ENCODE measurements at regions not wholly inside any gene's neighbourhood (a gene's known extent, or its start where the extent isn't known, plus 50 kb on each side); places are given as distances from the start of the nearest gene placed in this dataset.

DNA sequence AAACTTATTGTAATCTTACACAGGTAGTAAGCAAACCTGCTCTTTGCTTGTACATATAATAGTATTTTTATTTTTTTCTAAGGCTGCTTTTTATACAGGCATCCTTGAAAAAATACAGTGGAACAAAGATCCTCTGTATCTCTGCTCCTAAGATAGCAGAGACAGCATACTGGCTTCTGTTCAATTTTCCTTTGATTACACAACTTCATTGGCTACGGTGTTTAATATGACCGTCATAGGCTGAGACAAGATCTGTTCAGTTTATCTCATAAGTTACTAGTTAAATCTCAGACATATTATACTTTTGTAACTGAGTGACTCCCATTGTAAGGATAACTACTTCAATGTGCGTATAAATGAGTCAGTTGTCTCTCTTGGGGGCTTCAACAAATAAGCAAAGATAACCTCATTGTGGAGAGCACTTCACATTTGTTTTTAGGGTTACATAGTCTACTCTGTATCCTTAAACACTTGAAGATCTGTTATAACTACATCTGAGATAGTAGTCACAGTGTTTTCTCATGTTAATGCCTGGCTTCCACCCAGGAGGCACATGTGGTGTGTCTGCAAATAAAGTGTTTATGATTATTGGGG lies 166.1 kb downstream of the KDM5D start:
- CTCF ChIA-PET: interaction anchor here (0.8 kb wide), 1 partner anchor 13 kb away, joined by 3 read pairs; no protein-coding TSS in a partner anchor
- no peaks in the 10 kb centered on the region for H3K36me3 ChIP-seq (ENCODE audit: control insufficient read depth, insufficient read depth, low read length)
- no peaks in the 10 kb centered on the region for H3K27me3 ChIP-seq (ENCODE audit: control insufficient read depth, insufficient read depth, low read length)
- TF ChIP-seq CTCF (IDR thresholded peaks at IDR 0.05; ENCODE audit: insufficient read depth, low read depth, low read length): no peak
- no peak for DNase-seq (ENCODE audit: low read depth)
- no peak overlapping the region for H3K4me3 ChIP-seq (ENCODE audit: low read depth, low read length)
- POLR2A ChIA-PET: no interaction called here

DNA sequence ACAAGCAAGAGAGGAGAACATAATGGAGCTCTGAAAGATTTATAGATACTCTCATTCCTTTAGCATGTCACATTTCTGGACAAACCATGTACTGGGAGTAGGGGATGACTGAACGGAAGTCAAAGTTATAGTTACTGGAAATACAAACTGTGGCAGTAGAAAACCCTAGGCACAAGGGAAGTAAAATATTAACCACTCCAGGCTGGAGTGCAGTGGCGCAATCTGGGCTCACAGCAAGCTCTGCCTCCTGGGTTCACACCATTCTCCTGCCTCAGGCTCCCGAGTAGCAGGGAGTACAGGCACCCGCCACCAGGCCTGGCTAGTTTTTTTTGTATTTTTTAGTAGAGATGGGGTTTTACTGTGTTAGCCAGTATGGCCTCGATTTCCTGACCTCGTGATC lies 167.3 kb downstream of the KDM5D start:
- no peak for DNase-seq (ENCODE audit: low read depth)
- CTCF ChIA-PET: no interaction called here
- Histone ChIP-seq H3K4me3 (ENCODE audit: low read depth, low read length) (no peak overlapping the region), H3K27me3 (ENCODE audit: control insufficient read depth, insufficient read depth, low read length) (no peaks in the 10 kb centered on the region), H3K36me3 (ENCODE audit: control insufficient read depth, insufficient read depth, low read length) (no peaks in the 10 kb centered on the region)
- no peak for TF ChIP-seq CTCF (IDR thresholded peaks at IDR 0.05; ENCODE audit: insufficient read depth, low read depth, low read length)
- POLR2A ChIA-PET: no interaction called here

DNA sequence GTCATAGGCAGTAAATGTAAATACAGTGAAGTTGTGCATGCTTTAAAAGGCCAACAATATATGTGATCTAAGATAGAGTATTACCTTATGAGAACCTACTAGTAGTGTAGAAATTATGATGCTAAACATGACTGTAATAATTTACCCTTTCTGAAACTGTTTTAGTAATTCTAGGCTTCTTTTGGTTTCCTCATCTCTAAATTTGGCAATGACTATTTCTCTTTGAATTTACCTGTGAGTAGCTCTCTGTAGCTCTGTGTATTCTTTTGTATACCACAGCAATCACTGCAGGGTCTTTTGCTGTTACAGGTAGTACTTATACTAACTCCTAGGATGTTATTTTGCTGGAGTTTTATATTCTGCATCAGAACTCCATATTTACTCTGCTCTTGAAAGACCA lies 169.6 kb downstream of the KDM5D start:
- DNase-seq (ENCODE audit: low read depth): no peak
- no peak overlapping the region for H3K4me3 ChIP-seq (ENCODE audit: low read depth, low read length)
- ChIA-PET CTCF (no interaction called here), POLR2A (no interaction called here)
- TF ChIP-seq CTCF (IDR thresholded peaks at IDR 0.05; ENCODE audit: insufficient read depth, low read depth, low read length): no peak
- H3K36me3 ChIP-seq (ENCODE audit: control insufficient read depth, insufficient read depth, low read length): no peaks in the 10 kb centered on the region
- no peaks in the 10 kb centered on the region for H3K27me3 ChIP-seq (ENCODE audit: control insufficient read depth, insufficient read depth, low read length)

DNA sequence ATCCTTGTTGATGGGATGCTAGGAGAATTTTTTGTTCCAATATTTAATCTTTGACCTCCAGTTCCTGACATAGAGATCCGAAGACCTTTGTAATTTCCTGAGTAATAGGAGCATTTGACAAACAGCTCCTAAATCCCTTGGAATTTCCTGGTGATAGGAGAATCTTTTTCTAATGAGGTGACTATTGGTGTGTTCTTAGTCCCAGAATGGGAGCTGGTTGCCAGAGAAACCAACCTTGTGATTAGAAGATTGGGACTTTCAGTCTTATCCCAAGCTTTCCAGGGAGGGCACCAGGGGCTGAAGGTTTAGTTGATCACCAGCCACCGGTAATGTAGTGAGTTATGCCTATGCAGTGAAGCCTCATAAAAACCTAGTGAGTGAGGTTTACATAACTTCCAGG lies 170.9 kb downstream of the KDM5D start:
- ChIA-PET POLR2A (no interaction called here), CTCF (no interaction called here)
- H3K27me3 ChIP-seq (ENCODE audit: control insufficient read depth, insufficient read depth, low read length): no peaks in the 10 kb centered on the region
- no peak for DNase-seq (ENCODE audit: low read depth)
- no peak overlapping the region for H3K4me3 ChIP-seq (ENCODE audit: low read depth, low read length)
- TF ChIP-seq CTCF (IDR thresholded peaks at IDR 0.05; ENCODE audit: insufficient read depth, low read depth, low read length): no peak
- no peaks in the 10 kb centered on the region for H3K36me3 ChIP-seq (ENCODE audit: control insufficient read depth, insufficient read depth, low read length)

DNA sequence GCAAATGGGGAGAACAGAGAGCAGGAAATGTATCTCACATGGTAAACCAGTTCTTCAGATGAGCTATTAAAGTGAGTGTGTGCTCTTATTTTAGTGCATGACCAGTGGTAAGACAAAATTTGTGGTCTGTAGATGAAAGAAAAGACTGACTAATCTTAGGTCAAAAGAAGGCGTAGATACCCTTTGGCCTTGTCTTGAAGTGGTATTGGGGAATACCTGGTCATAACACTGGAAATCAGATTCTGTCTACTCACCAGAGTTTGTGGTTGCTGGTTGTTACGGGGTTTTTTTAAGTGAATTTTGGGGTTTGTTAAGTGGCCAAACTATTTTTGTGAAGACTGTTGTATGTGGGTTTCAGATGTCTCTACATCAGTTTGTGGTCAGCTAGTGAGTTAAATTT lies 173.5 kb downstream of the KDM5D start:
- ChIA-PET CTCF (no interaction called here), POLR2A (no interaction called here)
- H3K36me3 ChIP-seq (ENCODE audit: control insufficient read depth, insufficient read depth, low read length): no peaks in the 10 kb centered on the region
- H3K4me3 ChIP-seq (ENCODE audit: low read depth, low read length): no peak overlapping the region
- TF ChIP-seq CTCF (IDR thresholded peaks at IDR 0.05; ENCODE audit: insufficient read depth, low read depth, low read length): no peak
- no peaks in the 10 kb centered on the region for H3K27me3 ChIP-seq (ENCODE audit: control insufficient read depth, insufficient read depth, low read length)
- no peak for DNase-seq (ENCODE audit: low read depth)

Measured in BJ (cell line).